ENCODE measurements at regions not wholly inside any gene's neighbourhood (a gene's known extent, or its start where the extent isn't known, plus 50 kb on each side); places are given as distances from the start of the nearest gene placed in this dataset.
"Not testable (repeated sequence)": the region's sequence is repeated elsewhere in the genome, so short reads cannot be mapped to it uniquely, and the experiment has no call there.

DNA sequence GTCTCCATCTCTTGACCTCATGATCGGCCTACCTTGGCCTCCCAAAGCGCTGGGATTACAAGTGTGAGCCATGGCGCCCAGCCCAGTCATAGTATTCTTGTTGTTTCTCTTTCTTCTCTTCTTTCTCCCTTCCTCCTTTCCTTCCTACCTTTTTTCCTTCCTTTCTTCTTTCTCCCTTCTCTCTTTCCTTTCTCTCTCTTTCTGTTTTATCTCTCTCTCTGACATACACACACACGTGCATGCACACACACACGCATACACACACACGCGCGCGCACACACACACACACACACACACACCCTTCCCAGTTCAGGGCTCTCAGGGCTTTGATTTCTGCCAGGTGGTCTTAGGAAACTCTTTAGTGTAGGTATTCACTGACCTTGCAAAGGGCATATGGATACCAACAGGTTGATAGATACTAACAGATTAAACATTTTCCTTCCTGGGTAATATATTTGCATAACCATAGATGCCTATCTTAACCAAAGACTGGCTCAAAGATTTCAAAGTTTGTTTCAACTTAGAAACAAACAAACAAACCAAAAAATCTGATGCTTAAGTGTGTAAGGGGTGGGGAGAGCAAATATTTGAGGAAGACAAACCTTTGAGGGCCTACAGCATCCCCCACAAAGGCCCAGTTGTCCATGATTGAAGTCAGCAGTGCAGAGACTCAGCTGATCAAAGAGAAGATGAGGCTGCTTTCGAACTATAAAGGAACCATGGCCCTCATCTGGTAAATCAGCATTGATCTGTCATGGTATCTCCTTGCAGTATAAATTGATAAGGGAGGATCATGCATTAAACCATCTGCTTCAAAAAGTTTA is 288.2 kb upstream of the SEMA6A start:
- no peak for DNase-seq

DNA sequence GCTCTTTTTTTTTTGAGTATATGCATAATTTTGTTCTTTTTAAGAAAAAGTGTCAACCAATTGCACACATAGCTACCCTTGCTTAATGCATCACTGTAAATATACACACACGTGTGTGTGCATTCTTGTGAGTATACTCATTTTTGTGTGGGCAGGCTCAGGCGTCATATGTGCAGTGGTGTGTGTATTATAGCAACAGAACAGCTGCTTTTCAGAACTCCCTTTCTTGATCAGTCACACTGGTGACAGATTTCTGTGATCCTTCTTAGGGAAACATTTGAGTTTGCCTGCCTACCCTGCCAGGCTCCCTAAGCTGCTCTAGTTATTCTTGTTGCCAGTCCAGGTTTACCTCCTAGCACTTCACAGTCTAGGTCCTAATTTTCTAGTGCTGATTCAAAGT is 287.0 kb upstream of the SEMA6A start:
- DNase-seq = no peak

DNA sequence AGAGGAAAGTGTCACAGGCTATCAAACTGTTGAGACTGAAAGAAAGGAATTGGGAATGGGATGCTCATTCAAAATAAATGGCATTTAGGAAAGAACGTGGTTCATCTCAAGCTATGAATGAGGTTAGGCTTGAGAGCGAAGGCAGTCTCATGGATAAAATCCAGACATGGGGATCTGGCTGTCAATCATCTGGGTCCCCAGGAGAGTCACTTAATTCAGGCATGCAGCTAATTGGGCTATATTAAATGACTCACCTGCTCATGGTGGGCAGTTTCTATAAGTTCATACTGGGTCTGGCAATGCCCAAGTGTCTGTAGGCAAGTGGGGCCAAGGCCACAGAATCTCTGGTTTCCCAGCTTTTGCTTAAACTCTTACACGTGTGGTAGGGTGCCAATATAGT is 286.5 kb upstream of the SEMA6A start:
- no peak for DNase-seq

DNA sequence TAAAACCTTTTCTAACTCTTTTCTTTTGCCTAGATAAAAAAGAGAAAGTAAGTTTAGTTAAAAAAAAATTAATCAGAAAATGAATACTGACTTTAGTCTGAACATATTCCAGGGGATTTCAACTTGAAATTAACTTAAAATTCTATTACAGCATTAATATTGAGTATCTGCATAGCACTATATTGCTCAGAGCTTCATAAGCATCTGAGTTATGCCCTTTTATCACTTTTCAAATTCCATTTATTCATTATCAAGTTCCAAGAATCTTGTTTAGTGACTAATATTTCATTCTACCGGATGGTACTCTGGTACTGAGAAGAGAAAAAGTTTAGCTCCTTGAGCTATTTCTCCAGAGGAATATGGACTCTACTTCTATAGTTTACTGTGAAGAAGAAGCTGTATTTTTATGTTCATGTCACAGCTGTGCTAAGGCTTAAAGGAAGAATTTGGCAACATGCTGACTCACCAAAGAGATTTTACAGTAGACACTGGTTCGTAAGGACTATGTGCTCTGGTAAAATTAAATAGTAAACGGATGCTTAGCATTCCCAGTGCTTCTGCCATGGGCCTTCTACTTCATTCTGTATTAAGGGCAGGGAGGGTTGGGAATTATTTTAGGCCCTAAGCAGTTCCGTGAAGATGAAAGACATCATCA is 285.2 kb upstream of the SEMA6A start:
- DNase-seq = no peak

DNA sequence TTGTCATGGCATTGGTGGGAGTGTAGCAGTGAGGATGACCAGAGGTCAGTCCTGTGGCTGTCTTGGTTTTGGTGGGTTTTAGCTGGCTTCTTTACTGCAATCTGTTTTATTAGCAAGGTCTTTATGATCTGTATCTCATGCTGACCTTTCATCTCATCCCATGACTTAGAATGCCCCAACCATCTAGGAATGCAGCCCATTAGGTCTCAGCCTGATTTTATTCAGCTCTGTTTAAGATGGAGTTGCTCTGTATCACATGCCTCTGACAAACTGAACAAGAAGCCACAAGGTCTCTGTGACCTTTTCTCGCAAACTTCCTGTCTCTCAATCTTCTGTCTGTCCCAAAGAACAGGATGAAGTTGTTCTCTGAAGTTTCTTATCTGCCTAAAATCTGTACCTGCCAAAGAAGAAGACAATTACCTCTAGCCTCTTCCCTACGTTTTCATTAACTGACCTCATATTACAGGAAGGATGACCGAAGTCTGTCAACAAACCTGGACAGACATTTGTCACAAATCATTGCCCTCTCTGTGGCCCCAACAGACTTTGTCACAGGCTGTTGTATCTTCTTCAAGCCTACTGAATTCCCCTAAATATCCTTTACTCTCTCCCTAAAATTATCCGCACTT is 284.2 kb upstream of the SEMA6A start:
- no peak for DNase-seq

DNA sequence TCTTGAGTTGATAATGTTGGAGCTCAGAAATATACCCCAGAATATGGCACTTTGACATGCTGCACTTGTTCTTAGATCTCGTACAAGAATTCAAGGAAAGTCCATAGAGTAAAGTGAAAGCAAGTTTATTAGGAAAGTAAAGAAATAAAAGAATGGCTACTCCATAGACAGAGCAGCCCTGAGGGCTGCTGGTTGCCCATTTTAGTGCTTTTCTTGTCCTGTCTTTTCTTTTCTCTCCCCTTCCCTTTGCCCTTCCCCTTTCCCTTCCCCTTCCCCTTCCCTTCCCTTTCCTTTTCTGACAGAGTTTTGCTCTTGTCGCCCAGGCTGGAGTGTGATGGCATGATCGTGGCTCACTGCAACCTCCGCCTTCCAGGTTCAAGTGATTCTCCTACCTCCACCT is 283.4 kb upstream of the SEMA6A start:
- not testable (repeated sequence) for DNase-seq

DNA sequence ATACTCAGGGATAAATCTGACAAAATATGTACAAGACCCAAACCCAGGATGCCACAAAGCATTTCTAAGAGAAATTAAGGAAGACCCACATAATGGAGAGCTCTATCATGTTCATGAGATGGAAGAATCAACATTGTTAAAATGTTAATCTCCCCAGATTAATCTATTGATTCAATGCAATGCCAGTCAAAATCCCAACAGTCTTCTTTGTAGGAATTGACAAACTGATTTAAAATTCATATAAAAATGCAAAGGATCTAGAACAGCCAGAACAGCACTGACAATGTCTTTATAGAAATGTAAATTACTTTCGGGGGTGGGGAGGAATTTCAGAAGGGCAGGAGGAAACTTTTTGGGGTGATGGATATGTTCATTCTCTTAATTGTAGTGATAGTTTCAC is 281.6 kb upstream of the SEMA6A start:
- DNase-seq = no peak

DNA sequence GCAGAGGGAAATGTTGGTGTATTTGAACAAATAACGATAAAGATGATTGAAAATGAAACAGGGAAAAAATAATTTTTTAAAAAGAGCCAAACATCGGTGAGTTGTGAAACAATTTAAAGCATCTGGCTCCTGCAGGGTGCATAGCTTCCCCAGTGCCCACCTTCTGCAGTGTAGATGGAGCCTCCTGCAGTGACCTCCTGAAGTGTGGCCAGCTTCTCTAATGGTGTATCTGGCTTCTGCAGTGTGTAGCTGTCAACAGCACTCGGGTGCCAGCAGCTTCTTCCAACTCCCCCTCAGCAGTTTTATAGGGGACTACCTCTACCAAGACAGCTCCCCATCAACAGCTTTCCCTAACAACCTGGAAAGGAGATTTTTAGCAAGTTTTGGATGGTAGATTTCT is 279.4 kb upstream of the SEMA6A start:
- no peak for DNase-seq

DNA sequence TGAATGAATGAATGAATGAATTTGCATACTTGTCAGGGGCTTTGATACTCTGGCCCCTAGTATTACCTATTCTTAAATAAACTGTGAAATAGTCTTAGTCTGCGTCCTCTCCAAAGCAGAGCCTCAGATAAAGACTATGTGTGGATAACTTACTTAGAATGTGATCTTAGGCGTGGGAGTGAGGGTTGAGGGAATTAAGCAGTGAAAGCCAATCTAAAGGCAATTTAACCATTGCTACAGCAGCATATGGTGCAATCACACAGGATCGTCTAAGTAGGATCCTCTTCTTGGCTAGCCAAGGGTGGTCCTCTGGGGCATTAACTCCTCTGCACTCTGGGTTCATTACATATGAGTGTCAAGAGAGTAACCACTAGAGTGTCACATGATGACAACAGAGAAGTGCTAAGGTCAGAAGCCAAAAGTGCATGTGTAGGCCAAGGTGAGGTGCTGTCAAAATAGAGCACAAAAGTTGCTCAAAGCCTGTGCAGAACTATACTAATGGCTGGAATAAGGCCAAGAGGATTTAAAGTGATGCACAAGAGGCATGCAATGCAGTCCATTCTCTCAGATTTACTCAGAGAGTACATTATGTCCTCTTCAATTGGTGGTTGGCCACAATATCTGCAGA is 274.4 kb upstream of the SEMA6A start:
- no peak for DNase-seq

DNA sequence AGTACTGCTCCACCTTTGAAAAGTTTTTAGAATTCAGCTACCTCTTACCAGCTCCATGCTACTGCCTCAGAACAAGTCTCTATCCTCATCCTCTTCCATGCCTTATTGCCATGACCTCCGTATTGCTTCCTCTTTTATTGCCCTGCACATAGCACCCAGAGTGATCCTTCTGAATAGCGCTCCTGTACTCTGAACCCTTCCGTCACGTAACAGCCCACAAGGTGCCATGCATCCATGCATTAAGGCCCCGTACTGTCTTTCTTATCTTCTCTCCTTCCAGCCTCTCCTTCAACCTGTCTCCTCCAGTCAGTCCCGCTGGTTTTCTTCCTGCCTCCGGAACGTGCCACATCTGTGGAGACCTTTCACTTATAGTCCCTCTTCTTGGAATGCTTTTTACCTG is 273.3 kb upstream of the SEMA6A start:
- no peak for DNase-seq

DNA sequence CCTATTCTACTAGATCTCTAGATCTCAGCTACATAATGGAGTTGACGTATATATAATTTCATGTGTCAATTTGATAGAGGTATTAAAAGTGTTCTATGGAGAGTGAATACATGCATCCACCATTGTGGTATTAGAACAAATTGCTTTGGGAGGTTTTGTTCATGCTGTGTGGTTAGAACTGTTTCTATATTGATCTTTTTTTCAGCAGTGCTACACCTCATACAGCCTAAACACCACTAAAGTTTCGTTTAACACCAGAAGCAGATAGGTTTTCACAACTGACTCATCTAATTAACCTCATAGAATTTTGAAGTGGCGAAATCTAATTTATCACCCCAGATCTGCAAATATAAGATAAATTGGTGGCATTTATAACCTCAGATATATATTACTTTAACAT is 269.4 kb upstream of the SEMA6A start:
- peak in 1 of 5 experiments; percentile 3 for DNase-seq

DNA sequence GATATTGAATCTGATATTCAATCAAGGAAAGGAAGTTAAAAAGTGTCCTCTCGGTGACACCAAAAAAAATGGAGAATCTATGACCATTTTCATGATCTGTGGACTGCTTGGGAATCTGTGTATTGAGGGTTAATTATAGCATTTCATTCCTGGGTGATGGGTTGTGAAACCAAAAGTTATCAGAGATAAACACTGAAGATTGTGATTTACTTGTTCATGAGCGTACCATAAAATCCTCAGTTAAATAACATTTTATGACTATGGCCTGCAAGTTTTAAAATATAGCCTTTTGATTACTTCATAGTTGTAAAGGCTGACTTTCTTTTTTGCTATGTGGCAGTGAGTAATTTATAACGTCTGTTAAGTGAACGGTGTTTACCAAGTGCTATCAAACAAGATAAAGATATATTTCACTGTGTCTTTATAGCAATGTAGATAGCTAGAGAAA is 267.9 kb upstream of the SEMA6A start:
- no peak for DNase-seq

DNA sequence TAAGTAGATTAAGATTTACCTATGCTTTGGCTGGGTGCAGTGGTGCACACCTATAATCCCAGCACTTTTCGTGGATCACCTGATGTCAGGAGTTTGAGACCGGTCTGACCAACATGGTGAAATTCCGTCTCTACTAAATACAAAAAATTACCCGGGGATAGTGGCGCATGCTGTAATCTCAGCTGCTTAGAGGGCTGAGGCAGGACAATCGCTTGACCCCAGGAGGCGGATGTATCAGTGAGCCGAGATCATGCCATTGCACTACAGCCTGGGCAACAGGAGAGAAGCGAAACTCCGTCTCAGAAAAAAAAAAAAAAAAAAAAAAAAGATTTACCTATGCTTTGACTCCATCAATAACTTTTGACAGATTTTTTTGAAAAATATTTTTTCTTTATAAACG is 267.1 kb upstream of the SEMA6A start:
- DNase-seq = no peak

DNA sequence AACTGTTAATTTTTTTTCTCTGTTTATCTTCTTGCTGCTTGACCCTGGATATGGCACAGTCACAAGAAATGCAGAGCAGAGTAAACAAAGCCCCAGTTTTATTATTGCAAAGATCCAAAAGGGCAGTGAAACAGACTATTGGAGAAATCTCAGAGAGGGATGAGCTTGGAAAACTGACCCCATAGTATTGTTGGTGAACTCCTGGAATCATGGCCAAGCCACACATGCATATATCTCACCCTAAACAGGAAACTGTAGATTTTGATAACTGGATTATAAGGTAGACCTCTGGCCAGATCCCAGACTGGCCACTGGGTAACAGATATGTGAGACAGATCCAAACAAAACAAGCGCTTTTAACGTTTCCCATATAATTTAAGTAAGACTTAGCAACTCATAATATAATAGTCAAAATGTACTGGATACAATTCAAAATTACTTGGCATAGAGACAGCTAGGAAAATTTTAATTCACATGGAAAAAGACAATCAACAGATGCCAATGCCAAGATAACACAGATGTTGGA is 263.5 kb upstream of the SEMA6A start:
- no peak for DNase-seq

DNA sequence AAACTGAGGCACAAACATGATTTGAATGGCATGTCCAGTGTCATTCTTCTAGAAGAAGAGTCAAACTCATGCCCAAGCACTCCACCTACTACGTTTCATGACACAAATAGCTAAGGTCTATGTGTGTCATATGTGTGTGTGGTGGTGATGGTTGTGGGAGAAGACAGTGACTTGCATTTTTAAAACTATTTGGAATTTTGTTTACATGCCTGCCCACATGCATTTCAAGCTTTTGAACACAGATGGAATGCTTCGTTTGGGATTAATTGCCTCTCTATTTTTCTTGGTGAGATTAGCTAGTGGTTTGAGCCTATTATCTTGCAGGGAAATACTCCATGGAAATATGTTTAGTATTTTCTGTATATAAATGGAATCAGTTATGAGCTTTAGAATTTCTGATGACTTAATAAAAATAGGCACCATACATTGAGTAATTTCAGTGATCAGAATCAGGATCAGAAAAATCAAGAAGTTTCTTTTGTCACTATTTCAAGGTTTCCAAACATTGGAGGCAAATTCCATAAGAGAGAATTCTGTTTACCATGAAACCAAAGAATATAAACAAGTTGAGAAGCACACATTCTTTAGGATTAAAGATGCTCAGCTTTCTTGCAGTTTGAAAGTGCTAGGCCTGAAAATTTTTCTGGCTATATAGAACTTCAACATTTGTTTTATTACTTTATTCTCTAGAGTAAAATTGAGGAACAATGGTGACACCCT is 260.3 kb upstream of the SEMA6A start:
- no peak for DNase-seq

DNA sequence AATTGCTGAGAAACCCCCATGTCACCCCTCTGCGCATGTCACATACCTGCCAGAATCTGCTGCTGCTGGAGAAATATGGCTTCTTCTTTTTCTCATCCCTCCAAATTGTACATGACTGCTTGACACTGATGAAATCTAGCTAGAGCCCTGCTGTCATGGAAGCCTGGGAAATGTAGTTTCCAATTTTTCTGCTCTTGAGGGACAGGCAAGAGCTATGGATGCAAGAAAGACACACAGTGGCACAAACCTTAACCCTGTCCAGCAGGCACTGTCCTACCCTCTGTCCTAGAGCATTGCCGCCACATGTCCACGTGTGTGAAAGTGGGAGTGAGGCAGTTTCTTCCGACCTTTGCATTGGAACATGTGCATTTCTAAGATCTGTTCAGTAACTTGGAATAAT is 255.5 kb upstream of the SEMA6A start:
- no peak for DNase-seq

DNA sequence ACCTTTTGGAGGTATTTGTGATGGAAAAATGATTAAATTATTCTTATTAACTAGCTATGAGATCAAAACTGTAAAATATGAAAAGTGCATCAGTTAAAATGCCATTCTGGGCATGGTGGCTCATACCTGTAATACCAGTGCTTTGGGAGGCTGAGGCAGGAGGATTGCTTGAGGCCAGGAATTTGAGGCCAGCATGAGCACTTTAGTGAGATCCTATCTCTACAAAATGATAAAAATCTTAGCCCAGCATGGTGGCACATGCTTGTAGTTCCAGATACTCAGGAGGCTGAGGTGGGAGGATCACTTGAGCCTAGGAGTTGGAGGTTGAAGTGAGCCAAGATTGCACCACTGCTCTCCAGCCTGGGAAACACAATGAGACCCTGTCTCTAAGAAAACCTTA is 252.5 kb upstream of the SEMA6A start:
- no peak for DNase-seq

DNA sequence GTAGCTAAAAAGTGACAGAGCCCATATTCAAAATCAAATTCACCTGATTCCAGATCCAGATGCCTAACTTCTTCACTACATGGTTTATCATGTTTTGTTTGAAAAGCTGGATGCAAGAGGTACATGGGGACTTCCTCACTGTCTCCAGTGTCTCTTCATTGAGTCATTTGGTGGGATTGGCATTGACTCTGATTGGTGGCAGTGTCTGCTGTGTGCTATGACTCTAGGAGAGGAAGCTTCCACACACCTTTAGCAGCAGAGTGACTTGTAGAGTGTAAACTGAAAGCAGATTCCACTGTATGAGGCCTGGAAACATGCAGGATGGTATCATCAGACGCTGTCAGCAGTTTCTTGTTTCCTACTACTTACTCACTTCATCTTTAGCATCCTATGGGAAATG is 250.9 kb upstream of the SEMA6A start:
- no peak for DNase-seq

DNA sequence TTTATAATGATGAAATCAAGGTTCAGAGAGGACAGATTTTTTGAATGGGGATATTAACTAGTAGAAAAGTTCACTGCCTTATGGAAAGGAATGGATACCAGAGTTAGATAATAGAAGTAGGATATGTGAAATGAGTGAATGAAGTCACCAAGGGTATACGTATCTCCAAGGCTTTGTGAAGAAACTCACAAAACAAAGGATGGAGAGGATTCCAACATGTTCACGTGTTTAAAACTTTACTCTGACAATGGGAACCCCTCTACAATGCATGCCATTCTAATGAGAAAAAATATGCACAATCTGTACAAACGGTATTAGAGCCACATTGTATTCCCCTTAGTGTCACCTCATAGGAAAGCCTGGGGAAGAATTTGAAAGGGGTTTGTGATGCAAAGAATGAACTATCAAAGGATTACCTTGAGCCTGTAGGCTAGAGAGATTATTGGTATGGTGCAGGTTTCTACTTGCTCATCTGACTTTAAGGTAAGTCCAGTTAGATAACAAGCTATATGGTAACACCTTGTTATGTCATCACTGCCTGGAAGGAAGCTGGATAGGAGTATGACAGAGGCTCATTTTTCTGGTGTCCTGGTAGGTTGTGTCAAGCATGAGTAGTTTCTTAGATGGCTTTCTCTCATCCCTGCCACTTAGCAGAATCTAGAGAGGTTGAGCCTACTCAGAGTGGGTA is 250.3 kb upstream of the SEMA6A start:
- no peak for DNase-seq

DNA sequence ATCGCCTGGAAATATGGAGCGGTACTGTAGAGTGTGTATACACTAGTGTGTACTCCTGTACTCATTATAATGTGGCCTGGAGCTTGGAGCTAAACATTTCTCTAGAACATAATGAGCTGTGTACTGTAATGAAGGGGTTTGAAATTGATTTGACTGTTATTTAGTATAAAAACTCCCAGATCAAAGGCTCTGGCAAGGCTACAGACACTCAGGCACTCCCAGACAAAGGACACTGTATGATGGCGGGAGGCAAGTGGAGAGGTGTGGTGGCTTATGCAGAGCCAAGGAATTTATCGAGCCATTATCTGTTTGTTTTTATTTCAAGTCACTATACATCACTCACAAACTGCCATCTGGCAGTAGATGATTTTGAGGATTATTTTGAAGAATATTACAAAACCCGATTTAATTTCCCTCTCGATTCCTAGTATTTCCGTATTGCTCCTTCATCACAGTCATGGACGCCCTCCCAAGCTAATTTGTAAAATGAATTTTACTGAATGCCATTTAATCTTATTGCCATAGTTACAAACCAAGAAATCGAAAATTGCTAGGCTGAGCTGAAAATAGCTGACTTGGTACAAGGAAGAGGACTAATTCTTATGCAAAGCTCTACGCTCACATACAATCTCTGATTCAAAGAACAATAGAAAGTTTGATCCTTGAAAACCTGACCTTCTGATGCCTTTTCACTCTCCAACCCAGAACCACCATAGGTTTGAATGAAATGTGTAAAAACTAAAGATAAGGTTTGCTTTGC is 240.2 kb upstream of the SEMA6A start:
- no peak for DNase-seq

DNA sequence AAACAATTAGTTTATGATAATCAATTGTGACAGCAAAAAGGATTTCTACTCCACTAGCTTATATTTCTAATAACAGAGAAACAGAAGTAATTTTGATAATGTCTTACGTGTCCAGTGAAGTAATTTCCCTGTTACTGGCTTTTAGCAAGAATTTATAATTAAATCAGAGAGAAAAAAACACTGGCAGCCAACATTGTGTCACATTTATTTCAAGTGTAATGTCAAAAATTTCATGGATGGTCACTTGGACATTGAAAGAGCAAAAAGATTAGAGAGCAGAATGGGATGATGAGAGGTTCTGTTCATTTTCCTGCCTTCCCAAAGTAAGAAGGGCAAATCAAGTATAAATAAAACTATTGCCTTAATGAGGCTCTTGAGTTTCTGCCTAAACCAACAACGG is 239.3 kb upstream of the SEMA6A start:
- no peak for DNase-seq
